ENCODE measurements at regions not wholly inside any gene's neighbourhood (a gene's known extent, or its start where the extent isn't known, plus 50 kb on each side); places are given as distances from the start of the nearest gene placed in this dataset.
"Not testable (repeated sequence)": the region's sequence is repeated elsewhere in the genome, so short reads cannot be mapped to it uniquely, and the experiment has no call there.

DNA sequence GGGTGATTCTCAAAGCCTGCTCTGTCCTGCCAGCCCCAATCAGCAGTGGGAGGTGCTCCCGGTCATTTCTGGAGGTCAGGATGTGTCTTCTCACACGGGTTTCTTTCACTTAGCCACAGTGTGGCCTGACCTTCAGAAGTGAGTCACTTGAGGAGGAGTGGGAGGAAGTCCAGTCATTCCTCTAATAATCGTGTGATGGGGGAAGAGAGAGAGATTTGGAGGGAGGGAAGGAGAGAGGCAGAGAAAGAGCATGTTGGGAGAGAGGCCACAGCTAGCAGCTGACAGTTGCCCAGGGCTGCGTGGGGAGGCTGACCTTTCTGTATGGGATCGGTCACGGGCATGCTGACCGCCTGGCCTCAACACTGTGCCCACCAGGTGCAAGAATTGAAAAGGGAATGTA is 139.9 kb downstream of the NPIPB11 start:
- WGBS, 2 donors (ENCODE audit: low coverage in 1 of 2) = 47 to 56% methylated on average over 4 to 5 of the region's 7 CpGs
- peaks cover 8 to 56% (median 30%) of the 10 kb centered on the region in 3 donors for H3K4me1 ChIP-seq
- not testable (repeated sequence) for ATAC-seq

DNA sequence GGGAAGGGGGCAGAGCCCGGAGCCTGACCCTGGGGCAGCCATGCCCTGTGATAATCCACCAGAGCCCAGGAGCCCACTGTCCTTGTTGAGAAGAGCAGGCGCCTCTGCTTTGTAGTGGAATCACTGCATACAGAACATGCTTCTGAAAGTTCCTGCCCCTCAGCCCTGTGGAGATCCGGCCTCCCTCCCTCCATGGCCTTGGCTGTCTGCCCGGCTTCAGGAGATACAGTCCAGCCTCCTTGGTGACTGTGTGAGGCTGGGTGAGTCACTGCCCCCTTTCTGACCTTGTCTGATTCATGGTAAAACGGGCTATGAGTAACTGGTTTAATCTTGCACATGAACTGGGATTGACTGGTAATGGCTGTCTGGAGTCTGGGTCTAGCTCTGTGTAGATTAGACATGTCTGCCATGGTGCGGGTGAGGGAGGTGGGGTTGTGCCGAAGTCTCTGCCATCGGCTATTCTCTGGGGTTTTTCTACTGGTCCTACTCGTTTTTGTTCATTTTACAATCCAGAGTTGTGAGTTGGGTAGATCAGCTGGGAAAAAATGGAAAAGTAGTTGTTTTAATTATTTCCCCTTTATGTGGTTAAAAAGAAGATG is 141.2 kb downstream of the NPIPB11 start:
- H3K9me3 ChIP-seq, H3K4me3 ChIP-seq, H3K27me3 ChIP-seq, H3K36me3 ChIP-seq: not testable (repeated sequence)
- Histone ChIP-seq H3K4me1 (peaks cover 8 to 57% (median 27%) of the 10 kb centered on the region in 3 donors), H3K27ac (peak overlapping the region; percentile 39 to 80 (median 70))
- peak; percentile 77 for TF ChIP-seq POLR2AphosphoS5 (IDR thresholded peaks at IDR 0.05)
- peak; percentile 93 for ATAC-seq
- 22% methylated on average over 1 of the region's 9 CpGs; no CpG with 5 or more reads in 1 of the 2 donors for WGBS, 2 donors (ENCODE audit: low coverage in 1 of 2)

More for the DNA sequence above, 139.9 kb downstream of the NPIPB11 start:
- TF ChIP-seq POLR2AphosphoS5 (IDR thresholded peaks at IDR 0.05) = peak; percentile 34
- H3K4me3 ChIP-seq, H3K27me3 ChIP-seq, H3K36me3 ChIP-seq, H3K9me3 ChIP-seq: not testable (repeated sequence)
- peak overlapping the region in 1 of 4 donors; percentile 51 for H3K27ac ChIP-seq

DNA sequence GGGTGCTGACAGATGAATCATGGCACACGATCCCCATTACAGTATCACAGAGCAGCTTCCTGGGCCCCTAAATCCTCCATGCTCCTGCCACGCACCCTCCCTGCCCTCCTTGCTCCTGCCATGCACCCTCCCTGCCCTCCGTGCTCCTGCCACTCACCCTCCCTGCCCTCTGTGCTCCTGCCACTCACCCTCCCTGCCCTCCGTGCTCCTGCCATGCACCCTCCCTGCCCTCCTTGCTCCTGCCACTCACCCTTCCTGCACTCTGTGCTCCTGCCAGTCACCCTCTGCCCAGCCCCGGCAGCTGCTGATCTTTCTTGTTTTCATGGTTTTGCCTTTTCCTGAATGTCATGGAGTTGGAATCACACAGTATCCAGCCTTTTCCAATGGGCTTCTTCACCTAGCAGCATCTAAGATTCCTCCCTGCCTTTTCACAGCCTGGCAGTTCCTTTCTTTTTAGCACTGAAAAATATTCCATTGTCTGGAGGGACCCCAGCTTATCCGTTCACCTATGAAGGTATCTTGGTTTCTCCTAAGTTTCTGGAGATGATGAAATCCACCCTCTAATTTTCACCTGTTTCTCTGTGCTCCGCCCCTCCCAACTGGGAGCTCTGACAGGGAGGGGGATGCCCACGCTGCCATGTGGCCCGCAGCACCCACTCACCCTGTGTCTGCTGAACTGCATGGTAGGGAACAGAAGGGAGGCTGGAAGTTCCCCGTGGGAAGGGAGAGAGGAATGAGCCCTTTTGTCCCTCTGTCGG is 142.3 kb downstream of the NPIPB11 start:
- not testable (repeated sequence) for H3K36me3 ChIP-seq, H3K9me3 ChIP-seq, ATAC-seq, H3K27me3 ChIP-seq, H3K4me3 ChIP-seq
- Histone ChIP-seq H3K4me1 (peaks cover 8 to 54% (median 27%) of the 10 kb centered on the region in 3 donors), H3K27ac (peak overlapping the region in 3 of 4 donors; percentile 61 to 80 (median 80))
- WGBS, 2 donors (ENCODE audit: low coverage in 1 of 2) = 44 to 48% methylated on average over 4 to 7 of the region's 11 CpGs

DNA sequence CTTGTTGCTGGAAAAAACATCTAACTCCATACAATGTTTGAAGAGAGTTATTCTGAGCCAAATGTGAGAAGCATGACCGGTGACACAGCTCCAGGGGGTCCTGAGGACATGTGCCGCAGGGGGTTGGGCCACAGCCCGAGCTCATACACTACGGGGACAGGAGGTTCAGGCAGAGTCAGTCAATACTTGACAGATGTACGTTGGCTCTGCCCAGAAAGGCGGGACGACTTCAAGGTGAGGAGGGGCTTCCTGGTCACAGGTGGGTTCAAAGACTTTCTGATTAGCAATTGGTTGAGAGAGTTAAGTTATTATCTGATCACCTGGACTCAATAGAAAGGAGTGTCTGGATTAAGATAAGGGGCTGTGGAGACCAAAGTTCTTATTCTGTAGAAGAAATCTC is 143.8 kb downstream of the NPIPB11 start:
- Histone ChIP-seq H3K4me1 (peaks cover 8 to 45% (median 22%) of the 10 kb centered on the region in 3 donors), H3K27ac (peak overlapping the region in 3 of 4 donors; percentile 14 to 80 (median 66))
- H3K36me3 ChIP-seq, H3K27me3 ChIP-seq, H3K9me3 ChIP-seq, ATAC-seq, H3K4me3 ChIP-seq: not testable (repeated sequence)
- WGBS, 2 donors (ENCODE audit: low coverage in 1 of 2) = 89 to 95% methylated on average over 5 to 7 of the region's 7 CpGs

DNA sequence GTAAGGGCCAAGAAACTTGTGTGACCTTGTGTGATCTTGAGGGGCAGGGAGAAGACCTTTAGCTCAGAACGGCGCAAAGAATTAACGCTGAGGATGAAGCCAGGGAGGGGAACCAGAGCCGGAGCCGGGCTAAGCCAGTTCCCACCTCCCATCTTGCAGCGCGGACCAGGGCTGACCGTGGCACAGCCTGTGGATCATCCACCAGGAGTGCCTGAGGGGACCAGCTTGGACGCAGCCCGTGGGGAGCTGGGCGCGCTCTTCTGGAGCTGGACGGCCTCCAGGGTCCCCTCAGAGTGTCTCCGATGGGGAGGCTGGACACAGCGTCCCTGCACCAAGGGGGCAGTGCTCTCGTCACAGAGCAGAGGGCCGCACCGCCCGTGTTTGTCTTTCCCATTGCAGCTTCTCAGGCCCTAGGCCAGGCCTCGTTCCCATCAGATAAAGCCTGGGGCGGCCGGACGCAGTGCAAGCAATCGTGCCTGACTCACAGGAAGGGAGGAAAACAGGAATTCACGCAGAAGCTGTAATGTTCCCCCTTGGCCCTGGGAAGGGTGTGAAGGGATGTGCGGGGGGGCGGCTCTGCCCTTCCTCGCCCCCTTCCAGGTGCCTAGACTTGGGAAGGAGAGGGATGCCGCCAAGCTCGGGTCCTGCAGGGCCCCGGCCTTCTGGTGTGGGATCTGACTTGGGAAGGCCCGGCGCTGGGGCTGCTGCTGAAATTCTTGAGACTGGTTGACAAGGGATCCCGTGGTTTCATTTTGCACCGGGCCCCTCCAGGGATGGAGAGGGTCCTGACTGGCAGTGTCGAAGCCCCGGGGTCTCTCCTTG is 144.9 kb downstream of the NPIPB11 start:
- H3K9me3 ChIP-seq, H3K27me3 ChIP-seq, H3K36me3 ChIP-seq: not testable (repeated sequence)
- H3K4me3 ChIP-seq = peak overlapping the region in 1 of 2 donors; percentile 20
- peak overlapping the region; percentile 9 to 80 (median 69) for H3K27ac ChIP-seq
- H3K4me1 ChIP-seq = peaks cover 8 to 45% (median 22%) of the 10 kb centered on the region in 3 donors
- peak; percentile 77 for ATAC-seq
- 82% methylated on average over 2 of the region's 37 CpGs; no CpG with 5 or more reads in 1 of the 2 donors for WGBS, 2 donors (ENCODE audit: low coverage in 1 of 2)
- peak; percentile 38 for TF ChIP-seq POLR2AphosphoS5 (IDR thresholded peaks at IDR 0.05)

DNA sequence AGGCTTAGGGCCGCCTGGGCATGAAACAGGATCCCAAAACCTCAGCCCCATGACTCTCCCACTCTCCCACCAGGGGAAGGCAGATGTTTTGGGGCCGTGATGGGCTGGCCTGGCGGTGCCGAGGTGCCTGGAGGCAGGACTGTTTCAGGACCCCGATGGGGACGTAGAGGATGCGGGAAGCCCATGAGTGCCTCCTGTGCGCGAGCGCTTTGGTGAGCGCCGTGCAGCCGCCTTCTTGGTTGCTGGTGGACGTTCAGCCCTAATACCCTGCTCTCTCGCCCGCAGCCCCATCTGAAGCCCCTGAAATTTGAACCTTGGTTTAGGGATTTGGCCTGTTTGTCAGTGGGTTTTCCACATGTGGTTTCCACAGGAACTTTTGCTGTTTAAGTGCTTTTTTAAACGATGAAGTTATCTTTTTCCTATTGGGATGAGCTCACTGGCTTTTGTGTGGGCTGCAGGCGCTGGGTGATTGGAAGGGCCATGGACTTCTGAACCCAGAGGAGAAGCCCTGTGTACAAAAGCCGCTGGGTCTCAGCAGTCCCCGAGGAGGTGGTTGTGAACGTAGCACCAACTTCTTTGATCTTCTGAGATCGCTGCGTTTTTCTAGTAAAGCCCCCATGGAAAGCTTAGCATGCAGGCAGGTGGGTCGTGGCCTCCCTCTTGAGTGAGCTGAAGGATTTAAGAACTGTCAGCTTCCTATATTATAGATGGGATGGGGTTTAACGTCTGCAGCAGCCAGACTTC is 145.7 kb downstream of the NPIPB11 start:
- H3K27ac ChIP-seq = peak overlapping the region in 3 of 4 donors; percentile 57 to 80 (median 68)
- H3K4me3 ChIP-seq, H3K27me3 ChIP-seq, H3K36me3 ChIP-seq, ATAC-seq, H3K9me3 ChIP-seq: not testable (repeated sequence)
- H3K4me1 ChIP-seq = peaks cover 8 to 45% (median 22%) of the 10 kb centered on the region in 3 donors
- WGBS, 2 donors (ENCODE audit: low coverage in 1 of 2) = 80% methylated on average over 2 of the region's 25 CpGs; no CpG with 5 or more reads in 1 of the 2 donors

GRCh38 chr16:29259635-29260457 is 146.7 kb downstream of the NPIPB11 start:
- no CpG with 5 or more reads among the region's 25 CpGs for WGBS, 2 donors (ENCODE audit: low coverage in 1 of 2)
- Histone ChIP-seq H3K27ac (peak overlapping the region in 1 of 4 donors; percentile 40), H3K4me1 (peaks cover 4 to 47% (median 18%) of the 10 kb centered on the region in 3 donors)
- not testable (repeated sequence) for H3K36me3 ChIP-seq, ATAC-seq, H3K27me3 ChIP-seq, H3K4me3 ChIP-seq, H3K9me3 ChIP-seq

DNA sequence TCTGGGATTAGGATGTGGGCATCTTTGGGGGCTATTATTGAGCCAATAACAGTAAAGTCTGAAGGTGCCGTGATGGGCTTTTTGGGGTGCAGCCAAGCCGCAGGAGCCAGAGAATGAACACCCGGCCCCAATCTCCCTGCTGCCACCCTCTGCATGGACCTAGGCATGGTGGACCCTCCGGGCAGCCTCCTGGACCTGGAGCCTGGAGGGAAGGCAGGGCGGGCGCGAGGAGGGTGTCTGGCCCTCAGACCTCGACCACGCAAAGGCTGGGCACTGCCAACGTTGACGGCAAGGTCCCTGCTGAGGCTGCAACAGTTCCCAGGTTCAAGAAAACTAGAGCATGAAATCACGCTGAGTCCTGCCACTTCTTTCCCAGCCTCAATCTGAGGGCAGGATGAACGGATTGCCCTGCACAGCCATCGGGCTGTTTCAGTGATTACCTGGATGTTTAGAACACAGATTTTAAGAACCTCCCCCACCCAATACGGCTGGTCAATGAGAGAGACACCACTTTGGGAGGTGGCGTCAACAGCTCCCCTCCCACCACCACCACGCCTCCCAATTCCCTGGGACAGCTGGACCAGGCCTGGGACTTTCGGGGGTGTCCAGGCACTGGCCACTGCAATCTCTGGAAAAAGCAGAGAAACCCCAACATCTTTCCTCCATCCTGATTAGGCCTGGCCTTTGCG is 147.4 kb downstream of the NPIPB11 start:
- not testable (repeated sequence) for ATAC-seq, H3K27me3 ChIP-seq, H3K36me3 ChIP-seq, H3K4me3 ChIP-seq, H3K9me3 ChIP-seq
- H3K4me1 ChIP-seq = peaks cover 0 to 39% (median 11%) of the 10 kb centered on the region in 3 donors
- no CpG with 5 or more reads among the region's 19 CpGs for WGBS, 2 donors (ENCODE audit: low coverage in 1 of 2)
- H3K27ac ChIP-seq = peak overlapping the region in 1 of 4 donors; percentile 40
